IMR-90 (cell line): ENCODE measurements at regions not wholly inside any gene's neighbourhood (a gene's known extent, or its start where the extent isn't known, plus 50 kb on each side); places are given as distances from the start of the nearest gene placed in this dataset.

Source experiments
- ATAC-seq: fragments of 200-7000 bp; cut with Tn5 transposase; 2 replicates; pipeline ENCODE4 v1.9.1; 2020; ENCODE audit warnings: low read depth, mild to moderate bottlenecking, moderate library complexity
- BruUV-seq: library from RNA; stranded (reverse); fragments of 400-500 nt; replicated peaks from 2 replicates; lab custom pipeline; 2021; lab: Mats Ljungman, UMichigan
- CTCF ChIA-PET: fragments of 300-600 bp; formaldehyde crosslinking; extraction: SDS; loops from one replicate; lab custom pipeline; 2021; ENCODE audit warnings: antibody characterized with exemption; lab: Yijun Ruan, JAX
- POLR2A ChIA-PET: fragments of 300-600 bp; sonication (Branson Sonifier 250); formaldehyde crosslinking; loops from one replicate; lab custom pipeline; 2022; ENCODE audit warnings: antibody characterized with exemption; ENCODE audit not compliant: unreplicated experiment; lab: Charles Lee
- DNase-seq: peaks from one replicate; pipeline ENCODE4 v3.0.0; 2013
- H2AFZ ChIP-seq: replicated peaks from 2 replicates; pipeline ENCODE3; 2013; ENCODE audit warnings: low read length, mild to moderate bottlenecking; ENCODE audit not compliant: poor library complexity
- H2AK5ac ChIP-seq: 2 replicates; pipeline ENCODE4 v1.6.1; 2013; ENCODE audit warnings: low read depth, low read length, inconsistent platforms
- H2AK9ac ChIP-seq: replicated peaks from 2 replicates; pipeline ENCODE3; 2013; ENCODE audit warnings: mild to moderate bottlenecking, low read depth, low read length, moderate library complexity; ENCODE audit not compliant: poor library complexity
- H2BK120ac ChIP-seq: 2 replicates; pipeline ENCODE4 v1.6.1; 2013; ENCODE audit warnings: low read depth, low read length, inconsistent platforms
- H2BK15ac ChIP-seq: 3 replicates; pipeline ENCODE4 v1.6.1; 2013; ENCODE audit warnings: low read depth, low read length, inconsistent platforms
- H2BK20ac ChIP-seq: 2 replicates; pipeline ENCODE4 v1.6.1; 2013; ENCODE audit warnings: low read depth, mild to moderate bottlenecking, inconsistent platforms, low read length, moderate library complexity
- H2BK5ac ChIP-seq: 2 replicates; pipeline ENCODE4 v1.6.1; 2013; ENCODE audit warnings: mild to moderate bottlenecking, low read depth, low read length, inconsistent platforms; ENCODE audit not compliant: poor library complexity, severe bottlenecking
- H3K14ac ChIP-seq: replicated peaks from 2 replicates; pipeline ENCODE4 v1.6.1; 2013; ENCODE audit warnings: low read depth, low read length, inconsistent platforms
- H3K18ac ChIP-seq: 2 replicates; pipeline ENCODE4 v1.6.1; 2013; ENCODE audit warnings: low read depth, low read length, control low read depth
- H3K23ac ChIP-seq: 2 replicates; pipeline ENCODE4 v1.6.1; 2013; ENCODE audit warnings: low read depth, low read length, inconsistent platforms
- H3K27ac ChIP-seq: 2 replicates; pipeline ENCODE4 v1.5.1; 2013; ENCODE audit warnings: mild to moderate bottlenecking, control low read depth, low read length; ENCODE audit not compliant: insufficient read depth
- H3K27me3 ChIP-seq: 2 replicates; pipeline ENCODE4 v1.6.1; 2013; ENCODE audit warnings: low read length; ENCODE audit not compliant: control insufficient read depth, insufficient read depth
- H3K36me3 ChIP-seq: 2 replicates; pipeline ENCODE4 v1.6.1; 2013; ENCODE audit warnings: low read length, mixed read lengths; ENCODE audit not compliant: control insufficient read depth, insufficient read depth
- H3K4ac ChIP-seq: 2 replicates; pipeline ENCODE4 v1.6.1; 2013; ENCODE audit warnings: low read depth, low read length, inconsistent platforms
- H3K4me1 ChIP-seq: 2 replicates; pipeline ENCODE4 v1.6.1; 2013; ENCODE audit warnings: low read length, mixed read lengths; ENCODE audit not compliant: control insufficient read depth, insufficient read depth
- H3K4me2 ChIP-seq: 2 replicates; pipeline ENCODE4 v1.6.1; 2013; ENCODE audit warnings: low read depth, mild to moderate bottlenecking, control low read depth, low read length, moderate library complexity
- H3K4me3 ChIP-seq: 2 replicates; pipeline ENCODE4 v1.5.1; 2013; ENCODE audit warnings: low read depth, mild to moderate bottlenecking, control low read depth, low read length, moderate library complexity; ENCODE audit not compliant: insufficient read depth
- H3K56ac ChIP-seq: 2 replicates; pipeline ENCODE4 v1.6.1; 2013; ENCODE audit warnings: low read length, inconsistent platforms; ENCODE audit not compliant: insufficient read depth; ENCODE audit errors: extremely low read depth
- H3K79me1 ChIP-seq, 2 experiments: 2 replicates each; pipeline ENCODE4 v1.6.1; 2013; ENCODE audit warnings: low read length in 2 of 2, inconsistent platforms in 1 of 2, low read depth in 1 of 2
- H3K9ac ChIP-seq: 2 replicates; pipeline ENCODE4 v1.6.1; 2013; ENCODE audit warnings: low read depth, low read length, control low read depth
- H3K9me1 ChIP-seq: 2 replicates; pipeline ENCODE4 v1.6.1; 2013; ENCODE audit warnings: low read length, inconsistent platforms; ENCODE audit not compliant: insufficient read depth
- H3K9me3 ChIP-seq: 2 replicates; pipeline ENCODE4 v1.6.1; 2013; ENCODE audit warnings: low read length; ENCODE audit not compliant: control insufficient read depth, insufficient read depth
- H4K20me1 ChIP-seq: 2 replicates; pipeline ENCODE4 v1.6.1; 2013; ENCODE audit warnings: low read length, inconsistent platforms; ENCODE audit not compliant: insufficient read depth
- H4K5ac ChIP-seq: 2 replicates; pipeline ENCODE4 v1.6.1; 2013; ENCODE audit warnings: mild to moderate bottlenecking, low read depth, low read length, control low read depth
- H4K8ac ChIP-seq, 2 experiments: 2 replicates each; pipeline ENCODE4 v1.6.1; 2013; ENCODE audit warnings: low read depth in 2 of 2, low read length in 2 of 2, control low read depth in 1 of 2, inconsistent platforms in 1 of 2
- H4K91ac ChIP-seq: 2 replicates; pipeline ENCODE4 v1.6.1; 2013; ENCODE audit warnings: low read depth, low read length, inconsistent platforms; ENCODE audit not compliant: insufficient read depth
- BHLHE40 ChIP-seq: fragments of 150-350 bp; IDR thresholded peaks from 2 replicates; pipeline ENCODE4 v1.6.1; 2016; ENCODE audit warnings: mild to moderate bottlenecking, low read depth, low read length
- CEBPB ChIP-seq: IDR thresholded peaks from 2 replicates; pipeline ENCODE4 v1.6.1; 2012; ENCODE audit warnings: low read depth, low read length, improper control_type of control experiment
- CHD1 ChIP-seq: IDR thresholded peaks from 2 replicates; pipeline ENCODE4 v1.6.1; 2012; ENCODE audit warnings: low read depth, low read length, improper control_type of control experiment
- CTCF ChIP-seq: conservative IDR thresholded peaks from 2 replicates; pipeline ENCODE4 v1.5.1; 2012; ENCODE audit warnings: mild to moderate bottlenecking, low read depth, low read length, improper control_type of control experiment
- FOS ChIP-seq: fragments of 150-350 bp; IDR thresholded peaks from 2 replicates; pipeline ENCODE4 v1.6.1; 2016; ENCODE audit warnings: low read depth, low read length
- MAFK ChIP-seq: IDR thresholded peaks from 2 replicates; pipeline ENCODE4 v1.6.1; 2012; ENCODE audit warnings: low read depth, low read length, improper control_type of control experiment
- MAZ ChIP-seq: IDR thresholded peaks from 2 replicates; pipeline ENCODE4 v1.6.1; 2012; ENCODE audit warnings: low read depth, mild to moderate bottlenecking, low read length, improper control_type of control experiment, moderate library complexity, borderline replicate concordance
- MXI1 ChIP-seq: IDR thresholded peaks from 2 replicates; pipeline ENCODE4 v1.6.1; 2012; ENCODE audit warnings: low read depth, mild to moderate bottlenecking, low read length, moderate library complexity, borderline replicate concordance
- NFE2L2 ChIP-seq: fragments of 150-350 bp; IDR thresholded peaks from 2 replicates; pipeline ENCODE4 v1.6.1; 2016; ENCODE audit warnings: low read depth, mild to moderate bottlenecking, low read length
- POLR2A ChIP-seq: IDR thresholded peaks from 2 replicates; pipeline ENCODE4 v1.6.1; 2012; ENCODE audit warnings: mild to moderate bottlenecking, low read depth, low read length
- RAD21 ChIP-seq: IDR thresholded peaks from 2 replicates; pipeline ENCODE4 v1.6.1; 2012; ENCODE audit warnings: low read length, improper control_type of control experiment
- RCOR1 ChIP-seq: IDR thresholded peaks from 2 replicates; pipeline ENCODE4 v1.6.1; 2012; ENCODE audit warnings: mild to moderate bottlenecking, low read length, improper control_type of control experiment; ENCODE audit not compliant: insufficient replicate concordance
- RFX5 ChIP-seq: IDR thresholded peaks from 2 replicates; pipeline ENCODE4 v1.8.0; 2012; ENCODE audit warnings: low read depth, mild to moderate bottlenecking, low read length, moderate library complexity
- SMC3 ChIP-seq: fragments of 150-350 bp; IDR thresholded peaks from 2 replicates; pipeline ENCODE4 v1.6.1; 2016; ENCODE audit warnings: low read depth, mild to moderate bottlenecking, antibody characterized with exemption, low read length, moderate library complexity
- USF2 ChIP-seq: fragments of 150-350 bp; IDR thresholded peaks from 2 replicates; pipeline ENCODE4 v1.6.1; 2017; ENCODE audit warnings: mild to moderate bottlenecking, antibody characterized with exemption, low read length, low read depth
- WGBS, 2 experiments: methylation state at CpG; one replicate each; pipeline versions ENCODE4 v1.1.5 to v1.1.7; 2013; ENCODE audit warnings: missing lambda C conversion rate in 2 of 2; ENCODE audit not compliant: insufficient read length in 1 of 2; ENCODE audit errors: extremely low coverage in 2 of 2; 5-methylcytosine and 5-hydroxymethylcytosine counted together
- dilution Hi-C: fragments of 300-500 bp; cut with HindIII; formaldehyde crosslinking; loops from one replicate; pipeline ENCODE4 v1.14.3; 2018; ENCODE audit warnings: low sequenced_read_pairs; ENCODE audit not compliant: unreplicated experiment
- in situ Hi-C: fragments of 300-500 bp; cut with MboI; formaldehyde crosslinking; loops from 3 replicates; pipeline ENCODE4 v1.14.3; 2019; ENCODE audit warnings: low sequenced_read_pairs, inconsistent platforms, mixed read lengths
- intact Hi-C: fragments of 100-400 bp; cut with micrococcal nuclease; formaldehyde crosslinking; loops from 2 replicates; pipeline ENCODE4 v1.10.0; 2022
- TF ChIP-seq, protein P1 (sequence below): fragments of 150-350 bp; IDR thresholded peaks from 2 replicates; pipeline ENCODE4 v1.6.1; 2016; ENCODE audit warnings: low read depth, mild to moderate bottlenecking, low read length, moderate library complexity, borderline replicate concordance

GRCh38 chr2:143981428-143981827 is 538.5 kb downstream of the ZEB2 start:
- Histone ChIP-seq H3K4me2 (no peak overlapping the region), H3K18ac (no peak overlapping the region), H2BK20ac (no peak overlapping the region), H3K36me3 (no peaks in the 10 kb centered on the region), H3K27ac (no peak overlapping the region), H3K9me3 (no peaks in the 10 kb centered on the region), H3K4me3 (no peak overlapping the region), H4K5ac (no peak overlapping the region), H3K9ac (no peak overlapping the region), H3K56ac (no peak overlapping the region), H3K23ac (no peak overlapping the region), H2AK5ac (no peak overlapping the region), H4K20me1 (no peaks in the 10 kb centered on the region), H3K79me1 (no peaks in the 10 kb centered on the region), H2BK5ac (no peak overlapping the region), H4K8ac (no peak overlapping the region), H3K4me1 (no peaks in the 10 kb centered on the region), H3K4ac (no peak overlapping the region), H2AK9ac (no peak overlapping the region), H2AFZ (no peak overlapping the region), H2BK120ac (no peak overlapping the region), H2BK15ac (no peak overlapping the region), H3K27me3 (no peaks in the 10 kb centered on the region), H3K14ac (no peak overlapping the region), H3K9me1 (no peaks in the 10 kb centered on the region), H4K91ac (no peak overlapping the region)
- TF ChIP-seq BHLHE40 (no peak), CHD1 (no peak), USF2 (no peak), RCOR1 (no peak), MAZ (no peak), MAFK (no peak), POLR2A (no peak), NFE2L2 (no peak), RAD21 (no peak), CTCF (no peak), MXI1 (no peak), RFX5 (no peak), CEBPB (no peak), SMC3 (no peak), FOS (no peak)
- TF ChIP-seq, protein P1, sequence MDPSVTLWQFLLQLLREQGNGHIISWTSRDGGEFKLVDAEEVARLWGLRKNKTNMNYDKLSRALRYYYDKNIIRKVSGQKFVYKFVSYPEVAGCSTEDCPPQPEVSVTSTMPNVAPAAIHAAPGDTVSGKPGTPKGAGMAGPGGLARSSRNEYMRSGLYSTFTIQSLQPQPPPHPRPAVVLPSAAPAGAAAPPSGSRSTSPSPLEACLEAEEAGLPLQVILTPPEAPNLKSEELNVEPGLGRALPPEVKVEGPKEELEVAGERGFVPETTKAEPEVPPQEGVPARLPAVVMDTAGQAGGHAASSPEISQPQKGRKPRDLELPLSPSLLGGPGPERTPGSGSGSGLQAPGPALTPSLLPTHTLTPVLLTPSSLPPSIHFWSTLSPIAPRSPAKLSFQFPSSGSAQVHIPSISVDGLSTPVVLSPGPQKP = no peak
- no peak for ATAC-seq
- ChIA-PET CTCF (no interaction called here), POLR2A (no interaction called here)
- DNase-seq = no peak
- intact Hi-C loops = no loop called here
- no CpG with 5 or more reads among the region's 2 CpGs for WGBS, 2 experiments
- BruUV-seq = no TSS peak
- in situ Hi-C loops = no loop called here
- dilution Hi-C loops = no loop called here
